ENCODE measurements at regions not wholly inside any gene's neighbourhood (a gene's known extent, or its start where the extent isn't known, plus 50 kb on each side); places are given as distances from the start of the nearest gene placed in this dataset.

GRCh38 chr22:46098525-46099475 is 51.5 kb upstream of the PPARA start:
- no peaks in the 10 kb centered on the region for H3K4me1 Mint-ChIP-seq (ENCODE audit: low read depth)
- no peak overlapping the region for H3K4me3 Mint-ChIP-seq
- no peaks in the 10 kb centered on the region for H3K36me3 Mint-ChIP-seq (ENCODE audit: low read depth)
- H3K9me3 Mint-ChIP-seq: no peaks in the 10 kb centered on the region
- no peak overlapping the region for H3K27ac Mint-ChIP-seq
- H3K27me3 Mint-ChIP-seq (ENCODE audit: low read depth): no peaks in the 10 kb centered on the region
- no peak for DNase-seq (ENCODE audit: low spot score)

- Mint-ChIP-seq H3K36me3 (ENCODE audit: low read depth) (no peaks in the 10 kb centered on the region), H3K4me1 (ENCODE audit: low read depth) (no peaks in the 10 kb centered on the region), H3K27me3 (ENCODE audit: low read depth) (no peaks in the 10 kb centered on the region), H3K27ac (no peak overlapping the region), H3K4me3 (no peak overlapping the region), H3K9me3 (no peaks in the 10 kb centered on the region)
- DNase-seq (ENCODE audit: low spot score): no peak
These were observed 50.6 kb upstream of the PPARA start for GRCh38 chr22:46099740-46100139.

GRCh38 chr22:46100401-46101105 is 49.8 kb upstream of the PPARA start:
- no peak overlapping the region for H3K4me3 Mint-ChIP-seq
- H3K36me3 Mint-ChIP-seq (ENCODE audit: low read depth): no peaks in the 10 kb centered on the region
- H3K4me1 Mint-ChIP-seq (ENCODE audit: low read depth): no peaks in the 10 kb centered on the region
- DNase-seq (ENCODE audit: low spot score): no peak
- H3K27me3 Mint-ChIP-seq (ENCODE audit: low read depth): no peaks in the 10 kb centered on the region
- H3K9me3 Mint-ChIP-seq: no peaks in the 10 kb centered on the region
- H3K27ac Mint-ChIP-seq: no peak overlapping the region

Measured in T-helper 2 cell treated with Interferon-gamma antibody and Interleukin-4, amounts not matched to agents 5 μg/mL and 100 μg/mL, for 36 hours (primary cell).